Stimulated activated naive CD8-positive, alpha-beta T cell treated with anti-CD3 and anti-CD28 coated beads, Interleukin-15, Interleukin-2, amounts not matched to agents 100 U/mL and 50 U/mL, for 24 hours (primary cell): ENCODE measurements at regions not wholly inside any gene's neighbourhood (a gene's known extent, or its start where the extent isn't known, plus 50 kb on each side); places are given as distances from the start of the nearest gene placed in this dataset.

ENCODE experiments used
- ATAC-seq: fragments of 150-1000 bp; cut with Tn5 transposase; one replicate; pipeline ENCODE4 v1.10.0; 2021
- DNase-seq: peaks from one replicate; pipeline ENCODE4 v3.0.0; 2021

GRCh38 chr4:123990310-123990870, 593.8 kb downstream of the SPRY1 start:
- no peak for ATAC-seq

GRCh38 chr4:123994917-123995316, 598.3 kb downstream of the SPRY1 start:
- DNase-seq (no peak), ATAC-seq (no peak)

More at GRCh38 chr4:123990310-123990870, 593.8 kb downstream of the SPRY1 start:
- DNase-seq, result no peak

GRCh38 chr4:123995936-123996335, 599.3 kb downstream of the SPRY1 start:
- no peak for ATAC-seq
- no peak for DNase-seq

- DNase-seq (no peak), ATAC-seq (no peak)
Measured at GRCh38 chr4:123996718-123997510, 600.3 kb downstream of the SPRY1 start.

- no peak for ATAC-seq
- DNase-seq, result no peak
Measured at GRCh38 chr4:123997776-123998449, 601.3 kb downstream of the SPRY1 start.

GRCh38 chr4:124000233-124000632, 603.6 kb downstream of the SPRY1 start:
- DNase-seq (no peak), ATAC-seq (no peak)

GRCh38 chr4:124015766-124016165, 619.2 kb downstream of the SPRY1 start:
- no peak for DNase-seq
- no peak for ATAC-seq

GRCh38 chr4:124017185-124017785, 620.7 kb downstream of the SPRY1 start:
- DNase-seq, result no peak
- no peak for ATAC-seq

- no peak for ATAC-seq
- DNase-seq, result no peak
Measured at GRCh38 chr4:124018383-124019317, 622.1 kb downstream of the SPRY1 start.

GRCh38 chr4:124019749-124020549, 623.4 kb downstream of the SPRY1 start:
- no peak for DNase-seq

GRCh38 chr4:124025000-124025399, 628.4 kb downstream of the SPRY1 start:
- no peak for DNase-seq
- ATAC-seq, result no peak

More at GRCh38 chr4:124019749-124020549, 623.4 kb downstream of the SPRY1 start:
- ATAC-seq, result no peak

GRCh38 chr4:124025428-124025827, 628.8 kb downstream of the SPRY1 start:
- no peak for ATAC-seq
- DNase-seq, result no peak

- ATAC-seq (no peak), DNase-seq (no peak)
Measured at GRCh38 chr4:124028182-124028581, 631.6 kb downstream of the SPRY1 start.

GRCh38 chr4:124030147-124030546, 633.6 kb downstream of the SPRY1 start:
- no peak for DNase-seq
- no peak for ATAC-seq

- ATAC-seq, result no peak
- no peak for DNase-seq
Measured at GRCh38 chr4:124032035-124032434, 635.4 kb downstream of the SPRY1 start.

- DNase-seq (no peak), ATAC-seq (no peak)
Measured at GRCh38 chr4:124035364-124036041, 638.9 kb downstream of the SPRY1 start.

- ATAC-seq, result no peak
- DNase-seq, result no peak
Measured at GRCh38 chr4:124037236-124037635, 640.6 kb downstream of the SPRY1 start.

GRCh38 chr4:124044330-124044729, 647.7 kb downstream of the SPRY1 start:
- DNase-seq (no peak), ATAC-seq (no peak)

GRCh38 chr4:124044867-124045266, 648.3 kb downstream of the SPRY1 start:
- ATAC-seq, result no peak
- no peak for DNase-seq

GRCh38 chr4:124046190-124046589, 649.6 kb downstream of the SPRY1 start:
- no peak for DNase-seq
- no peak for ATAC-seq
